ENCODE measurements at regions not wholly inside any gene's neighbourhood (a gene's known extent, or its start where the extent isn't known, plus 50 kb on each side); places are given as distances from the start of the nearest gene placed in this dataset.

DNA sequence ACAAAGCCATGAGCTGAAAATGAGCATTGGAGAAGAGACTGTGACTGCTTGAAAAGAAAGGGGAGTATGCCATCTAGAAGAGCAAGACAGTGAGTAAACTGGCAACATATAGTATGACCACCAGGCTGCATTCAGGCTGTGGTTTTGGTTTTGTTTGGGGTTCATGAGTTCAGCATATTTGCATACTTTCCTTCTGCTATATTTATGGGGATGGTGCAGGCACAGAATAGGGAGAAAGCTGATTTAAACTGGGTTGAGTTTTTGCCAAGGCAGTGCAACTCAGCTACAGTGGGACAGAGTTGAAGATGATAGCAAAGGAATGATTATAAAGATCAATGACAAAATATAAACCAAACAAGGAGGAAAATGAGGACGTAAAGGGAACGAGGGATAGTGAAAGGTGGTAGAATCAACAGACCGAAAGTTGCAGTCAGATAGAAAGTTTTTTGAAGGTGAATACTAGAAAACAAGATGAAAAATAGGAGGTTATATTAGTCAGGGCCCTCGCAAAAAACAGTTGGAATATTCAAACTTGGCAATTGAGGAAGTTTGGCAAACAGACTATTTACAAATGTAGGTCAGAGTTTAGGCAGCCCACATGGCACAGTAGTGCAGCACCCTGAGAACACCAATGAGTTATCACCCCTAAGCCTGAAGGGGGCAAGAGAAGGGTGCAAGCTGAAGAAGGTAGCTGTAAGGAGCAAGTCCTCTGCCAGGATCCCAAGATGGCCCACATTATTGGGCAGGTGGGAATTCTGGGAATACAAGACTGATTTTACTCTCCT is 114.8 kb upstream of the MAP9 start:
- H3K4me3 ChIP-seq, result no peak overlapping the region
- no peaks in the 10 kb centered on the region for H3K27me3 ChIP-seq
- no peak for TF ChIP-seq POLR2A (IDR thresholded peaks at IDR 0.05)
- no peak for TF ChIP-seq POLR2AphosphoS5 (IDR thresholded peaks at IDR 0.05)
- TF ChIP-seq, protein P1, sequence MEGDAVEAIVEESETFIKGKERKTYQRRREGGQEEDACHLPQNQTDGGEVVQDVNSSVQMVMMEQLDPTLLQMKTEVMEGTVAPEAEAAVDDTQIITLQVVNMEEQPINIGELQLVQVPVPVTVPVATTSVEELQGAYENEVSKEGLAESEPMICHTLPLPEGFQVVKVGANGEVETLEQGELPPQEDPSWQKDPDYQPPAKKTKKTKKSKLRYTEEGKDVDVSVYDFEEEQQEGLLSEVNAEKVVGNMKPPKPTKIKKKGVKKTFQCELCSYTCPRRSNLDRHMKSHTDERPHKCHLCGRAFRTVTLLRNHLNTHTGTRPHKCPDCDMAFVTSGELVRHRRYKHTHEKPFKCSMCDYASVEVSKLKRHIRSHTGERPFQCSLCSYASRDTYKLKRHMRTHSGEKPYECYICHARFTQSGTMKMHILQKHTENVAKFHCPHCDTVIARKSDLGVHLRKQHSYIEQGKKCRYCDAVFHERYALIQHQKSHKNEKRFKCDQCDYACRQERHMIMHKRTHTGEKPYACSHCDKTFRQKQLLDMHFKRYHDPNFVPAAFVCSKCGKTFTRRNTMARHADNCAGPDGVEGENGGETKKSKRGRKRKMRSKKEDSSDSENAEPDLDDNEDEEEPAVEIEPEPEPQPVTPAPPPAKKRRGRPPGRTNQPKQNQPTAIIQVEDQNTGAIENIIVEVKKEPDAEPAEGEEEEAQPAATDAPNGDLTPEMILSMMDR (IDR thresholded peaks at IDR 0.05), result no peak
- intact Hi-C loops (cut with DNase I; ENCODE audit: low total_unique reads), result no loop called here
- H3K27ac ChIP-seq, result no peak overlapping the region
- H3K9me3 ChIP-seq, result no peaks in the 10 kb centered on the region
- no peaks in the 10 kb centered on the region for H3K4me1 ChIP-seq
- DNase-seq (ENCODE audit: low spot score in 2 of 2), result no peak
- H3K36me3 ChIP-seq, result no peaks in the 10 kb centered on the region

- no peak for TF ChIP-seq POLR2AphosphoS5 (IDR thresholded peaks at IDR 0.05)
- no peak for TF ChIP-seq POLR2A (IDR thresholded peaks at IDR 0.05)
- TF ChIP-seq, protein P1 (IDR thresholded peaks at IDR 0.05), result no peak
- Histone ChIP-seq H3K9me3 (no peaks in the 10 kb centered on the region), H3K36me3 (no peaks in the 10 kb centered on the region), H3K4me3 (no peak overlapping the region), H3K27me3 (no peaks in the 10 kb centered on the region), H3K4me1 (no peaks in the 10 kb centered on the region), H3K27ac (no peak overlapping the region)
- intact Hi-C loops (cut with DNase I; ENCODE audit: low total_unique reads), result no loop called here
- DNase-seq (ENCODE audit: low spot score in 2 of 2), result no peak
Measured at GRCh38 chr4:155489271-155489670, 112.5 kb upstream of the MAP9 start.

DNA sequence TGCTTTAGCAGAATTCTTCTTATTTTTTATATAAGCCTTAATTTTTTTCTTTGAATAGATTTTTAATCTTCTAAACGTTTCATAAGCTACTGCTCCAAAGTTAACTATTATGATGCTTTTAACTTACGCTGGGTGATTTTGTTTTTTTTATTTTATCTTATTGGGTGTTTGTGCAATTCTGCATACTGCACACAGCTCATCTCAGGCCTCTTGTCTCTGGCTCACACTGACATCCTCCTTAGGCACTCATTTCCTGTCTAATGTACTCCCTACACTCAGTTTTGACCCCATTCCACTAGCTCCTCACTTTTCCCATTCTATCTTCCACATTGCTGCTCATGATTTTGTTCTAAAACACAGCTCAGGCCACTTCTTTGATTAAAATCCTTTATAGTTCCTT is 111.9 kb upstream of the MAP9 start:
- Histone ChIP-seq H3K4me1 (no peaks in the 10 kb centered on the region), H3K27ac (no peak overlapping the region), H3K4me3 (no peak overlapping the region), H3K9me3 (no peaks in the 10 kb centered on the region), H3K27me3 (no peaks in the 10 kb centered on the region), H3K36me3 (no peaks in the 10 kb centered on the region)
- TF ChIP-seq POLR2A (IDR thresholded peaks at IDR 0.05) (no peak), POLR2AphosphoS5 (IDR thresholded peaks at IDR 0.05) (no peak)
- TF ChIP-seq, protein P1 (IDR thresholded peaks at IDR 0.05), result no peak
- DNase-seq (ENCODE audit: low spot score in 2 of 2), result no peak
- intact Hi-C loops (cut with DNase I; ENCODE audit: low total_unique reads), result no loop called here

- Histone ChIP-seq H3K4me3 (no peak overlapping the region), H3K27me3 (no peaks in the 10 kb centered on the region), H3K27ac (no peak overlapping the region), H3K36me3 (no peaks in the 10 kb centered on the region), H3K4me1 (no peaks in the 10 kb centered on the region), H3K9me3 (no peaks in the 10 kb centered on the region)
- no peak for DNase-seq (ENCODE audit: low spot score in 2 of 2)
- no peak for TF ChIP-seq POLR2AphosphoS5 (IDR thresholded peaks at IDR 0.05)
- TF ChIP-seq POLR2A (IDR thresholded peaks at IDR 0.05), result no peak
- TF ChIP-seq, protein P1 (IDR thresholded peaks at IDR 0.05), result no peak
- intact Hi-C loops (cut with DNase I; ENCODE audit: low total_unique reads), result no loop called here
Measured at GRCh38 chr4:155487210-155487609, 110.4 kb upstream of the MAP9 start.

GRCh38 chr4:155481150-155481549 is 104.4 kb upstream of the MAP9 start:
- Histone ChIP-seq H3K4me1 (no peaks in the 10 kb centered on the region), H3K27me3 (no peaks in the 10 kb centered on the region), H3K4me3 (no peak overlapping the region), H3K27ac (no peak overlapping the region), H3K36me3 (no peaks in the 10 kb centered on the region), H3K9me3 (no peaks in the 10 kb centered on the region)
- intact Hi-C loops (cut with DNase I; ENCODE audit: low total_unique reads), result no loop called here
- DNase-seq (ENCODE audit: low spot score in 2 of 2), result no peak
- TF ChIP-seq POLR2A (IDR thresholded peaks at IDR 0.05) (no peak), POLR2AphosphoS5 (IDR thresholded peaks at IDR 0.05) (no peak)
- TF ChIP-seq, protein P1 (IDR thresholded peaks at IDR 0.05), result no peak
